Trophoblast cell (in vitro differentiated cells and primary cell): ENCODE measurements at regions not wholly inside any gene's neighbourhood (a gene's known extent, or its start where the extent isn't known, plus 50 kb on each side); places are given as distances from the start of the nearest gene placed in this dataset.
"Not testable (repeated sequence)": the region's sequence is repeated elsewhere in the genome, so short reads cannot be mapped to it uniquely, and the experiment has no call there.

Experiments used
- DNase-seq, 2 donors: peaks; one replicate each; pipeline ENCODE4 v3.0.0-alpha.2; 2016
- H2AFZ ChIP-seq: 2 replicates; pipeline ENCODE4 v1.6.1; 2013; ENCODE audit warnings: low read length, moderate library complexity, mild to moderate bottlenecking; ENCODE audit not compliant: insufficient read depth, poor library complexity
- H2AK5ac ChIP-seq: 2 replicates; pipeline ENCODE4 v1.6.1; 2013; ENCODE audit warnings: mild to moderate bottlenecking, low read length
- H2BK120ac ChIP-seq: 2 replicates; pipeline ENCODE4 v1.6.1; 2013; ENCODE audit warnings: low read length, mild to moderate bottlenecking, moderate library complexity; ENCODE audit not compliant: insufficient read depth, poor library complexity
- H2BK12ac ChIP-seq: 2 replicates; pipeline ENCODE4 v1.6.1; 2013; ENCODE audit warnings: mild to moderate bottlenecking, low read length, moderate library complexity
- H2BK5ac ChIP-seq: 2 replicates; pipeline ENCODE4 v1.6.1; 2013; ENCODE audit warnings: low read length, low read depth, moderate library complexity, mild to moderate bottlenecking; ENCODE audit not compliant: poor library complexity
- H3K14ac ChIP-seq: 2 replicates; pipeline ENCODE4 v1.6.1; 2013; ENCODE audit warnings: mild to moderate bottlenecking, low read length
- H3K18ac ChIP-seq: 2 replicates; pipeline ENCODE4 v1.6.1; 2013; ENCODE audit warnings: mild to moderate bottlenecking, low read length
- H3K23ac ChIP-seq: 2 replicates; pipeline ENCODE4 v1.6.1; 2013; ENCODE audit warnings: low read length
- H3K27ac ChIP-seq: 2 replicates; pipeline ENCODE4 v1.5.1; 2013; ENCODE audit warnings: low read depth, mild to moderate bottlenecking, inconsistent platforms, low read length, moderate library complexity
- H3K27me3 ChIP-seq: 2 replicates; pipeline ENCODE4 v1.6.1; 2013; ENCODE audit warnings: inconsistent platforms, mild to moderate bottlenecking, low read length, moderate library complexity; ENCODE audit not compliant: insufficient read depth
- H3K36me3 ChIP-seq, 2 experiments: 1 replicate in 1 of 2; 2 replicates in 1 of 2; pipeline ENCODE4 v1.6.1; 2013; ENCODE audit warnings: low read length in 2 of 2, mild to moderate bottlenecking in 2 of 2, moderate library complexity in 1 of 2; ENCODE audit not compliant: insufficient read depth in 2 of 2, control insufficient read depth in 1 of 2
- H3K4ac ChIP-seq: 2 replicates; pipeline ENCODE4 v1.6.1; 2013; ENCODE audit warnings: low read depth, mild to moderate bottlenecking, low read length, moderate library complexity
- H3K4me1 ChIP-seq, 2 experiments: 1 replicate in 1 of 2; 2 replicates in 1 of 2; pipeline ENCODE4 v1.6.1; 2013; ENCODE audit warnings: low read length in 2 of 2, mild to moderate bottlenecking in 2 of 2, moderate library complexity in 1 of 2; ENCODE audit not compliant: insufficient read depth in 2 of 2, control insufficient read depth in 1 of 2
- H3K4me2 ChIP-seq: 2 replicates; pipeline ENCODE4 v1.6.1; 2013; ENCODE audit warnings: inconsistent platforms, mild to moderate bottlenecking, low read length, moderate library complexity
- H3K4me3 ChIP-seq: 2 replicates; pipeline ENCODE4 v1.5.1; 2013; ENCODE audit warnings: mild to moderate bottlenecking, low read depth, low read length, inconsistent platforms
- H3K79me1 ChIP-seq: one replicate; pipeline ENCODE4 v1.6.1; 2013; ENCODE audit warnings: low read length
- H3K79me2 ChIP-seq: 2 replicates; pipeline ENCODE4 v1.6.1; 2013; ENCODE audit warnings: low read length, mild to moderate bottlenecking; ENCODE audit not compliant: control insufficient read depth, insufficient read depth, poor library complexity
- H3K9ac ChIP-seq: 2 replicates; pipeline ENCODE4 v1.6.1; 2013; ENCODE audit warnings: mild to moderate bottlenecking, low read length
- H3K9me3 ChIP-seq: 2 replicates; pipeline ENCODE4 v1.6.1; 2013; ENCODE audit warnings: low read depth, mild to moderate bottlenecking, control low read depth, inconsistent platforms, low read length; ENCODE audit not compliant: insufficient read depth
- H4K12ac ChIP-seq: 2 replicates; pipeline ENCODE4 v1.6.1; 2013; ENCODE audit warnings: low read depth, mild to moderate bottlenecking, low read length, moderate library complexity
- H4K8ac ChIP-seq: 2 replicates; pipeline ENCODE4 v1.6.1; 2013; ENCODE audit warnings: low read depth, mild to moderate bottlenecking, low read length, moderate library complexity
- H4K91ac ChIP-seq: one replicate; pipeline ENCODE4 v1.6.1; 2013; ENCODE audit warnings: low read depth, mild to moderate bottlenecking, low read length, moderate library complexity
- WGBS: extraction: QIAGEN DNeasy Blood & Tissue Kit; methylation state at CpG from one replicate; pipeline ENCODE4 v1.1.7; 2013; ENCODE audit warnings: missing lambda C conversion rate; ENCODE audit not compliant: insufficient read length, insufficient coverage; ENCODE audit errors: extremely low coverage; 5-methylcytosine and 5-hydroxymethylcytosine counted together

- not testable (repeated sequence) for H2AK5ac ChIP-seq, H3K36me3 ChIP-seq, DNase-seq, H3K4me3 ChIP-seq, H3K4me1 ChIP-seq, H3K79me1 ChIP-seq, H3K79me2 ChIP-seq, H3K9me3 ChIP-seq, H4K91ac ChIP-seq, H3K14ac ChIP-seq, H3K27ac ChIP-seq, H2BK120ac ChIP-seq, H2BK5ac ChIP-seq, H4K12ac ChIP-seq, H2BK12ac ChIP-seq, H3K23ac ChIP-seq, H4K8ac ChIP-seq, H3K18ac ChIP-seq, H3K4me2 ChIP-seq, H3K27me3 ChIP-seq, H3K9ac ChIP-seq, H3K4ac ChIP-seq, H2AFZ ChIP-seq
These were observed 407.3 kb downstream of the KCNJ18 start for GRCh38 chr17:22099633-22100032.

GRCh38 chr17:22102177-22102576, 409.9 kb downstream of the KCNJ18 start:
- Histone ChIP-seq H3K79me1 (no peaks in the 10 kb centered on the region), H3K4me3 (no peak overlapping the region), H3K27me3 (no peaks in the 10 kb centered on the region), H3K18ac (no peak overlapping the region), H3K9me3 (no peaks in the 10 kb centered on the region), H2BK5ac (no peak overlapping the region), H2BK120ac (no peak overlapping the region), H3K14ac (no peak overlapping the region), H3K27ac (no peak overlapping the region), H3K9ac (no peak overlapping the region), H2AFZ (no peak overlapping the region), H3K4me1 (no peaks in the 10 kb centered on the region), H4K91ac (no peak overlapping the region), H3K79me2 (no peaks in the 10 kb centered on the region), H3K4ac (no peak overlapping the region), H2AK5ac (no peak overlapping the region), H2BK12ac (no peak overlapping the region), H3K23ac (no peak overlapping the region), H4K8ac (no peak overlapping the region), H3K4me2 (no peak overlapping the region), H4K12ac (no peak overlapping the region), H3K36me3 (no peaks in the 10 kb centered on the region)
- DNase-seq, result no peak
- WGBS, result no CpG with 5 or more reads among the region's 6 CpGs

- H3K36me3 ChIP-seq, H3K4me1 ChIP-seq, H2AFZ ChIP-seq, H3K79me1 ChIP-seq, H3K4me3 ChIP-seq, H3K27ac ChIP-seq, H3K27me3 ChIP-seq, H3K79me2 ChIP-seq, H3K9me3 ChIP-seq, H3K4ac ChIP-seq, H2BK5ac ChIP-seq, H4K8ac ChIP-seq, H3K9ac ChIP-seq, H2AK5ac ChIP-seq, H2BK12ac ChIP-seq, H3K18ac ChIP-seq, H4K91ac ChIP-seq, DNase-seq, H3K14ac ChIP-seq, H2BK120ac ChIP-seq, H4K12ac ChIP-seq, H3K4me2 ChIP-seq, H3K23ac ChIP-seq: not testable (repeated sequence)
- WGBS, result no CpG with 5 or more reads among the region's 3 CpGs
These were observed 424.4 kb downstream of the KCNJ18 start for GRCh38 chr17:22116720-22117119.

- H4K8ac ChIP-seq, H2AK5ac ChIP-seq: not testable (repeated sequence)
- WGBS, result no CpG with 5 or more reads among the region's 2 CpGs
These were observed 425.1 kb downstream of the KCNJ18 start for GRCh38 chr17:22117401-22117800.

More at GRCh38 chr17:22117401-22117800, 425.1 kb downstream of the KCNJ18 start:
- not testable (repeated sequence) for H2BK12ac ChIP-seq, H3K9me3 ChIP-seq, H3K9ac ChIP-seq, H3K23ac ChIP-seq, H4K91ac ChIP-seq, H3K36me3 ChIP-seq, H3K4me1 ChIP-seq, H3K79me1 ChIP-seq, DNase-seq, H3K4me2 ChIP-seq, H2AFZ ChIP-seq, H3K4ac ChIP-seq, H3K14ac ChIP-seq, H2BK120ac ChIP-seq, H3K27me3 ChIP-seq, H3K79me2 ChIP-seq, H3K4me3 ChIP-seq, H3K18ac ChIP-seq, H3K27ac ChIP-seq, H4K12ac ChIP-seq, H2BK5ac ChIP-seq
